D721Med (cell line): ENCODE measurements at regions not wholly inside any gene's neighbourhood (a gene's known extent, or its start where the extent isn't known, plus 50 kb on each side); places are given as distances from the start of the nearest gene placed in this dataset.

Experiments
- DNase-seq: peaks from one replicate; pipeline ENCODE4 v3.0.0; 2011; ENCODE audit warnings: low spot score; ENCODE audit not compliant: insufficient read length
- FAIRE-seq: peaks from 2 replicates; lab custom pipeline; 2011; peaks lifted over from hg19 to GRCh38; lab: Jason Lieb, UNC
- CTCF ChIP-seq: IDR thresholded peaks from 2 replicates; pipeline ENCODE4 v1.5.1; 2012; ENCODE audit warnings: mild to moderate bottlenecking, control low read depth; ENCODE audit not compliant: insufficient read depth; ENCODE audit errors: missing control alignments

GRCh38 chr5:107121793-107122519 is 548.8 kb downstream of the EFNA5 start:
- no peak for FAIRE-seq
- DNase-seq: no peak
- no peak for TF ChIP-seq CTCF

DNA sequence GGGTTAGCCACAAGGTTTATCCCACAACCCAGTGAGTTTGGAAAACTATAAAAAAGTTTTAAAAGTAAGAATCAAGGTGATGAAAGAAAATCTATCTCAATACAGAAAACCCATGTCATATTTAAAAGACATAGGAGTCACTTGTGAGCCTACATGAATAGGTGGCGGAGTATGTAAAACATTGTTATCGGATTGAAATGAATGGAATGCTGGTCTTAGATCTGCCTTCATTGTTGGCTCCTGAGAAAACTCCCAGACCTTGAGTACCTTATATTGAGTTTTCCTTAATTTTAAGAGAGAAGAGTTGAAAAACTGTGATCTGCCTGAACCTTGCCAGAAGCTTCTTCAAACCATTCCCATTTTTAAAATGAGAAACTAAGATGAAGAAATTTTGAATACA is 551.1 kb downstream of the EFNA5 start:
- FAIRE-seq: no peak

GRCh38 chr5:107118184-107119019 is 552.3 kb downstream of the EFNA5 start:
- FAIRE-seq: no peak
- TF ChIP-seq CTCF: no peak
- no peak for DNase-seq

More for the DNA sequence above, 551.1 kb downstream of the EFNA5 start:
- DNase-seq: no peak
- TF ChIP-seq CTCF: no peak

DNA sequence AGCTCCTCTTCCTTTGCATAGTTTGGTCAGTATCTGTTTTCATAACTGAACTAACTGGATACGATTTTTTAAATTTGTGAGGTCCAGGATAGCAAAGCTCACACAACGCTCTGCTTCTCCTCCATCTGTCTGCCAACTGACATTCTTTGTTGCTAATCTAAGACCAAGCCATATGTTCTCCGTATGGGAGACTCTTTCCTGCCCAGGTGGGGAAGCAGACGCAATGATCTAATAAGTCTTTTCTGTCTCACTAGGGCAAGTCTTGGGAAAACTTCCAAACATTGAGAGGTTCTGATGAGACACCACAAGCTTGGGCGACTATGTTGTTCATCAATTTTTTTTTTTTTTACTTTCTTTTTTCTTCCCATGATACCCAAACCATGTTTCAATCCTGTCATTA is 558.5 kb downstream of the EFNA5 start:
- TF ChIP-seq CTCF: no peak
- FAIRE-seq (no peak), DNase-seq (no peak)

GRCh38 chr5:107104040-107104995 is 566.4 kb downstream of the EFNA5 start:
- FAIRE-seq (no peak), DNase-seq (no peak)
- TF ChIP-seq CTCF: no peak

GRCh38 chr5:107103522-107103921 is 567.2 kb downstream of the EFNA5 start:
- DNase-seq (no peak), FAIRE-seq (no peak)
- TF ChIP-seq CTCF: no peak
